Fibroblast of lung (primary cell): ENCODE measurements at regions not wholly inside any gene's neighbourhood (a gene's known extent, or its start where the extent isn't known, plus 50 kb on each side); places are given as distances from the start of the nearest gene placed in this dataset.

Experiments used
- DNase-seq, 2 donors: peaks; one replicate each; pipeline versions ENCODE4 v3.0.0 to v3.0.0-alpha.2; 2010; ENCODE audit warnings: low read depth in 2 of 2
- H2AFZ ChIP-seq: 2 replicates; pipeline ENCODE4 v1.5.1; 2012; ENCODE audit warnings: low read length, control low read depth, inconsistent platforms
- H3K27ac ChIP-seq: 2 replicates; pipeline ENCODE4 v1.5.1; 2011; ENCODE audit warnings: low read length, control low read depth; ENCODE audit not compliant: insufficient read depth
- H3K27me3 ChIP-seq: 2 replicates; pipeline ENCODE4 v1.5.1; 2011; ENCODE audit warnings: mild to moderate bottlenecking, low read length; ENCODE audit not compliant: control insufficient read depth, insufficient read depth
- H3K36me3 ChIP-seq: 2 replicates; pipeline ENCODE4 v1.5.1; 2011; ENCODE audit warnings: low read length; ENCODE audit not compliant: control insufficient read depth, insufficient read depth
- H3K4me1 ChIP-seq: 2 replicates; pipeline ENCODE4 v1.5.1; 2011; ENCODE audit warnings: low read length; ENCODE audit not compliant: control insufficient read depth, insufficient read depth; ENCODE audit errors: extremely low read depth
- H3K4me2 ChIP-seq: 2 replicates; pipeline ENCODE4 v1.5.1; 2011; ENCODE audit warnings: low read length, control low read depth; ENCODE audit not compliant: insufficient read depth; ENCODE audit errors: extremely low read depth
- H3K4me3 ChIP-seq, 4 experiments: fragments of 200-600 bp in 1 of 4; sonication (generic) in 1 of 4; replicated peaks in 1 of 4; 2 replicates each; pipeline ENCODE4 v1.5.1; 2011 to 2016; ENCODE audit warnings: low read length in 4 of 4, low read depth in 3 of 4, mild to moderate bottlenecking in 3 of 4, control low read depth in 2 of 4, inconsistent platforms in 1 of 4, mixed read lengths in 1 of 4; ENCODE audit not compliant: insufficient read depth in 1 of 4; ENCODE audit errors: control extremely low read depth in 1 of 4
- H3K79me2 ChIP-seq: 2 replicates; pipeline ENCODE4 v1.5.1; 2012; ENCODE audit warnings: mild to moderate bottlenecking, low read length, inconsistent platforms; ENCODE audit not compliant: control insufficient read depth, insufficient read depth
- H3K9ac ChIP-seq: 2 replicates; pipeline ENCODE4 v1.5.1; 2011; ENCODE audit warnings: mild to moderate bottlenecking, low read length, control low read depth; ENCODE audit not compliant: insufficient read depth
- H3K9me3 ChIP-seq: 2 replicates; pipeline ENCODE4 v1.5.1; 2012; ENCODE audit warnings: low read depth, low read length; ENCODE audit not compliant: control insufficient read depth, insufficient read depth
- H4K20me1 ChIP-seq: 2 replicates; pipeline ENCODE4 v1.5.1; 2011; ENCODE audit warnings: low read length; ENCODE audit not compliant: control insufficient read depth, insufficient read depth; ENCODE audit errors: extremely low read depth
- CTCF ChIP-seq, 2 donors: IDR thresholded peaks in 1 of 2; conservative IDR thresholded peaks in 1 of 2; 1 replicate in 1 of 2; 2 replicates in 1 of 2; pipeline ENCODE4 v1.5.1; 2011 to 2012; ENCODE audit warnings: low read length in 2 of 2, control low read depth in 1 of 2, inconsistent platforms in 1 of 2, low read depth in 1 of 2, mild to moderate bottlenecking in 1 of 2
- EZH2 ChIP-seq: IDR thresholded peaks from 2 replicates; pipeline ENCODE4 v1.5.1; 2012; ENCODE audit warnings: low read length, control low read depth, mild to moderate bottlenecking; ENCODE audit errors: missing control alignments

GRCh38 chr21:17250778-17251241 is 262.0 kb upstream of the CXADR start:
- DNase-seq = peak; percentile 6 to 88
- no peak overlapping the region for H2AFZ ChIP-seq
- H3K27me3 ChIP-seq = no peaks in the 10 kb centered on the region
- H4K20me1 ChIP-seq = no peaks in the 10 kb centered on the region
- H3K9me3 ChIP-seq = no peaks in the 10 kb centered on the region
- no peaks in the 10 kb centered on the region for H3K4me1 ChIP-seq
- no peaks in the 10 kb centered on the region for H3K36me3 ChIP-seq
- no peak overlapping the region for H3K4me2 ChIP-seq
- no peak overlapping the region for H3K9ac ChIP-seq
- no peak overlapping the region for H3K4me3 ChIP-seq
- no peak overlapping the region for H3K27ac ChIP-seq
- no peaks in the 10 kb centered on the region for H3K79me2 ChIP-seq
- TF ChIP-seq CTCF (conservative IDR thresholded peaks at IDR 0.05 in 1 of 2, IDR thresholded peaks at IDR 0.05 in 1 of 2; ENCODE audit: low read depth in 1 of 2, low read length in 2 of 2) (no peak), EZH2 (no peak)

- no peak overlapping the region for H3K4me2 ChIP-seq
- H3K79me2 ChIP-seq = no peaks in the 10 kb centered on the region
- no peak overlapping the region for H3K27ac ChIP-seq
- H3K9ac ChIP-seq = no peak overlapping the region
- H3K27me3 ChIP-seq = no peaks in the 10 kb centered on the region
- TF ChIP-seq EZH2 = no peak
- no peak for TF ChIP-seq CTCF (conservative IDR thresholded peaks at IDR 0.05 in 1 of 2, IDR thresholded peaks at IDR 0.05 in 1 of 2; ENCODE audit: low read depth in 1 of 2, low read length in 2 of 2)
- no peak overlapping the region for H2AFZ ChIP-seq
- H3K36me3 ChIP-seq = no peaks in the 10 kb centered on the region
- H3K4me3 ChIP-seq = no peak overlapping the region
- H3K4me1 ChIP-seq = no peaks in the 10 kb centered on the region
- DNase-seq = peak; percentile 3 to 23
- H3K9me3 ChIP-seq = no peaks in the 10 kb centered on the region
- H4K20me1 ChIP-seq = no peaks in the 10 kb centered on the region
Observed at GRCh38 chr21:17257784-17258183, 255.1 kb upstream of the CXADR start.

GRCh38 chr21:17264182-17264581 is 248.7 kb upstream of the CXADR start:
- no peak for DNase-seq

More at GRCh38 chr21:17264182-17264581, 248.7 kb upstream of the CXADR start:
- no peaks in the 10 kb centered on the region for H4K20me1 ChIP-seq
- no peak overlapping the region for H3K9ac ChIP-seq
- no peak overlapping the region for H3K4me3 ChIP-seq
- no peaks in the 10 kb centered on the region for H3K9me3 ChIP-seq
- no peak overlapping the region for H3K4me2 ChIP-seq
- H3K27me3 ChIP-seq = no peaks in the 10 kb centered on the region
- H3K4me1 ChIP-seq = no peaks in the 10 kb centered on the region
- TF ChIP-seq CTCF (conservative IDR thresholded peaks at IDR 0.05 in 1 of 2, IDR thresholded peaks at IDR 0.05 in 1 of 2; ENCODE audit: low read depth in 1 of 2, low read length in 2 of 2) (no peak), EZH2 (no peak)
- H3K79me2 ChIP-seq = no peaks in the 10 kb centered on the region
- no peaks in the 10 kb centered on the region for H3K36me3 ChIP-seq
- H3K27ac ChIP-seq = no peak overlapping the region
- no peak overlapping the region for H2AFZ ChIP-seq
